ENCODE measurements at regions not wholly inside any gene's neighbourhood (a gene's known extent, or its start where the extent isn't known, plus 50 kb on each side); places are given as distances from the start of the nearest gene placed in this dataset.
"Not testable (repeated sequence)": the region's sequence is repeated elsewhere in the genome, so short reads cannot be mapped to it uniquely, and the experiment has no call there.

- H3K4me1 ChIP-seq (ENCODE audit: control extremely low read depth in 1 of 4, control insufficient read depth in 4 of 4, insufficient read depth in 4 of 4, low read length in 3 of 4) = no peaks in the 10 kb centered on the region
- ChIA-PET CTCF (no interaction called here), POLR2A (interaction anchor here (0.6 kb wide), 1 partner anchor 124 kb away, joined by 3 read pairs; no protein-coding TSS in a partner anchor)
- no peak overlapping the region for H3K4me3 ChIP-seq (ENCODE audit: control insufficient read depth in 1 of 7, extremely low read depth in 1 of 7, insufficient read depth in 4 of 7, low read depth in 2 of 7, low read length in 6 of 7)
- peaks cover 0 to 1% (median 0%) of the 10 kb centered on the region in 5 experiments for H3K27me3 ChIP-seq (replicated peaks in 2 of 5; ENCODE audit: control insufficient read depth in 4 of 5, insufficient read depth in 5 of 5, low read length in 4 of 5)
- WGBS (ENCODE audit: insufficient coverage) = 98% methylated on average over 5 of the region's 5 CpGs
- H3K27ac ChIP-seq (ENCODE audit: insufficient read depth in 1 of 2, low read depth in 1 of 2, low read length in 2 of 2, poor library complexity in 1 of 2, severe bottlenecking in 2 of 2) = no peak overlapping the region
- H3K36me3 ChIP-seq (ENCODE audit: control insufficient read depth in 4 of 4, insufficient read depth in 4 of 4, low read length in 3 of 4) = no peaks in the 10 kb centered on the region
- H3K9me3 ChIP-seq (ENCODE audit: control extremely low read depth in 1 of 5, control insufficient read depth in 4 of 5, insufficient read depth in 2 of 5, low read depth in 1 of 5, low read length in 4 of 5) = no peaks in the 10 kb centered on the region
- no peak for DNase-seq
Observed at GRCh38 chr12:131561051-131561450, 149.8 kb upstream of the SFSWAP start.

GRCh38 chr12:131561891-131562684 lies 148.8 kb upstream of the SFSWAP start:
- Histone ChIP-seq H3K9me3 (ENCODE audit: control extremely low read depth in 1 of 5, control insufficient read depth in 4 of 5, insufficient read depth in 2 of 5, low read depth in 1 of 5, low read length in 4 of 5) (no peaks in the 10 kb centered on the region), H3K4me1 (ENCODE audit: control extremely low read depth in 1 of 4, control insufficient read depth in 4 of 4, insufficient read depth in 4 of 4, low read length in 3 of 4) (no peaks in the 10 kb centered on the region), H3K27ac (ENCODE audit: insufficient read depth in 1 of 2, low read depth in 1 of 2, low read length in 2 of 2, poor library complexity in 1 of 2, severe bottlenecking in 2 of 2) (no peak overlapping the region), H3K27me3 (replicated peaks in 2 of 5; ENCODE audit: control insufficient read depth in 4 of 5, insufficient read depth in 5 of 5, low read length in 4 of 5) (peaks cover 0 to 1% (median 0%) of the 10 kb centered on the region in 5 experiments), H3K4me3 (ENCODE audit: control insufficient read depth in 1 of 7, extremely low read depth in 1 of 7, insufficient read depth in 4 of 7, low read depth in 2 of 7, low read length in 6 of 7) (no peak overlapping the region), H3K36me3 (ENCODE audit: control insufficient read depth in 4 of 4, insufficient read depth in 4 of 4, low read length in 3 of 4) (no peaks in the 10 kb centered on the region)
- POLR2A ChIA-PET = interaction anchor here (0.6 to 0.7 kb wide), 2 partner anchors 125 to 809 kb away, joined by 3 to 4 read pairs; no protein-coding TSS in a partner anchor
- CTCF ChIA-PET = interaction anchor here (1.5 kb wide), 1 partner anchor 447 kb away, joined by 8 read pairs; no protein-coding TSS in a partner anchor
- 86% methylated on average over 7 of the region's 9 CpGs for WGBS (ENCODE audit: insufficient coverage)
- no peak for DNase-seq

DNA sequence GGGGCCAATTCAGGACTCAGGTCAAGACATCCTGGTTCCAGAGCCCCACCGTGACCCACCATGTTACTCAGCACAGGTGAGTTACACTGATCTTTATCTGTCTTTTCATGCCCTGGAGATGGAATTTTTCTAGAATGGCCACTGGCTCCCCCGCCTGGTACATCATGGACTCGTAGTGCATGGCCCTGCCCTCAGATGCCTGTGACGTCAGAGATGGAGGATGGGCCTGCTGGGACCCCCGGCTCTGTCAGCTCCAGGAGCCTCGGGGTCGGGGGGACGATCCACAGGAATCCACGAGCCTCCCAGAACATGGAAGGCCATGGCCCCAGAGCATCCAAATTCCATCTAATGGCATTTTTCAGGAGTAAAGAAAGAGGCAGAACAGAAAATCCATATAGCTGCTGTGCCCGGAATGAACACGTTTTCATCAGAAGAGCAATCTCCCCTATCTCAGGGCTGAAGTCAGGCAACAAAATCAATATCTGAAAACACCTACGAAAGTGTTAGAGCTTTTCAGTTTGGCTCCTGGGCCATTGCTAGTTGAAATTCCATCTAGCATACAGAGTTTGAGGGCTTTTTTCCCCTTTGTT lies 146.7 kb upstream of the SFSWAP start:
- DNase-seq; H3K27me3 ChIP-seq (replicated peaks in 2 of 5; ENCODE audit: control insufficient read depth in 4 of 5, insufficient read depth in 5 of 5, low read length in 4 of 5); CTCF ChIA-PET; H3K27ac ChIP-seq (ENCODE audit: insufficient read depth in 1 of 2, low read depth in 1 of 2, low read length in 2 of 2, poor library complexity in 1 of 2, severe bottlenecking in 2 of 2); POLR2A ChIA-PET; H3K36me3 ChIP-seq (ENCODE audit: control insufficient read depth in 4 of 4, insufficient read depth in 4 of 4, low read length in 3 of 4); H3K4me3 ChIP-seq (ENCODE audit: control insufficient read depth in 1 of 7, extremely low read depth in 1 of 7, insufficient read depth in 4 of 7, low read depth in 2 of 7, low read length in 6 of 7); H3K9me3 ChIP-seq (ENCODE audit: control extremely low read depth in 1 of 5, control insufficient read depth in 4 of 5, insufficient read depth in 2 of 5, low read depth in 1 of 5, low read length in 4 of 5); H3K4me1 ChIP-seq (ENCODE audit: control extremely low read depth in 1 of 4, control insufficient read depth in 4 of 4, insufficient read depth in 4 of 4, low read length in 3 of 4): not testable (repeated sequence)
- 59% methylated on average over 6 of the region's 12 CpGs for WGBS (ENCODE audit: insufficient coverage)

DNA sequence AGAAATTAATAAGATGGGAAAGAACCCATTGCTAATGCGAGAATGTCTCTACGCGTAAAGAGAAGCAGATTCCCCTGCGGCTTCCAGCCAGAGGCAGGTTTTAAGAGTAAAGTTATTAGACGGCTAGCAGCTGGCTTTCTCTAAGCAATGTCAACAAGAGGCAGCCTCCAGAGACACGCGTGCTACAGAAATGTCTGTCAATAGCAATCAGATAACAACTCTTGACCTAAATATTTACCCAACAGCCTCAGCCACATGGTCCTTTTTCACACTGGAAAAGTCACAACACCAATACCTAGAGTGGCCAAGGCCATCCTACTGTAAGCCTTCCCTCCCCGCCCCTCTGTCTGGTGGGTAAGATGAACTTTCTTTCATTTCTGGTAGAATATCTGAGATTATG lies 146.0 kb upstream of the SFSWAP start:
- ChIA-PET CTCF (no interaction called here), POLR2A (no interaction called here)
- 98% methylated on average over 5 of the region's 8 CpGs for WGBS (ENCODE audit: insufficient coverage)

DNA sequence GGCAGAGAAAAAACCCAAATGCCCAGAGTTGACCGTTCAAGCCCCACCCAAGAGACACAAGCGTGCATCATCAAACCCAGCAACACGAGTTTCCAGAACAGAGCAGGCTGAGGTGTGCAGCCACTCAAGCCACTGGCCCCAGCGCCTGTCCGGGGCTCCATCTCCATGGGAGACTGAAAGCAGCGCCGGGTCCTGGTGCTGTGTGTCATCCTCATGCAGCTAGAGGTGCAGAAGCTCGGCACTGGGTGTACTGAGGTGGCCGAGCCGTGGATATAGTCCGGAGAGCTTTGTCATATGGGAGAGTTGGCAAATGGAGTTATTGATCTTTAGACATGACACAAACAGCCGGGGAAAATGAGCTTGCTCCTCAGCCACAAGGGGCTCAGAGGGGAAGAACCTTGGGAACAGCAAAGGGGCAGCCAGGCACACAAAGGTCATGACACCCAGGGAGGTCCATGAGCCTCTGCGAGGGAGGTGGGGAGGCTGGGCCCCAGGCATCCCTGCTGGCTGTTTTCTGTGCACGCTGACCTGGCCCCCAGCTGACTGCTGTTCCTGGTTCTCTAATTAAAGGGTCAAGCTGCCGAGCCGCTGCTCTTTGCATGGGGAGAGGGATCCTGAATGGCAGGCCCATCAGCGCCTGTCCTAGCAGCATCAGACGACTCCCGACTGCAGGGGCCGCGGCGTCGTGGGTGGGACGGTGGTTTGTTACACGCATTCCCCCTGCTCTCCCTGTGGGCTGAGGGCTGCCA lies 145.4 kb upstream of the SFSWAP start:
- Histone ChIP-seq H3K4me1 (ENCODE audit: control extremely low read depth in 1 of 4, control insufficient read depth in 4 of 4, insufficient read depth in 4 of 4, low read length in 3 of 4) (no peaks in the 10 kb centered on the region), H3K4me3 (ENCODE audit: control insufficient read depth in 1 of 7, extremely low read depth in 1 of 7, insufficient read depth in 4 of 7, low read depth in 2 of 7, low read length in 6 of 7) (no peak overlapping the region), H3K9me3 (ENCODE audit: control extremely low read depth in 1 of 5, control insufficient read depth in 4 of 5, insufficient read depth in 2 of 5, low read depth in 1 of 5, low read length in 4 of 5) (no peaks in the 10 kb centered on the region), H3K36me3 (ENCODE audit: control insufficient read depth in 4 of 4, insufficient read depth in 4 of 4, low read length in 3 of 4) (no peaks in the 10 kb centered on the region), H3K27me3 (replicated peaks in 2 of 5; ENCODE audit: control insufficient read depth in 4 of 5, insufficient read depth in 5 of 5, low read length in 4 of 5) (peaks cover 0 to 1% (median 0%) of the 10 kb centered on the region in 5 experiments), H3K27ac (ENCODE audit: insufficient read depth in 1 of 2, low read depth in 1 of 2, low read length in 2 of 2, poor library complexity in 1 of 2, severe bottlenecking in 2 of 2) (no peak overlapping the region)
- no peak for DNase-seq
- WGBS (ENCODE audit: insufficient coverage) = 93% methylated on average over 24 of the region's 25 CpGs
- POLR2A ChIA-PET = no interaction called here
- CTCF ChIA-PET = no interaction called here

More for the DNA sequence above, 146.0 kb upstream of the SFSWAP start:
- no peaks in the 10 kb centered on the region for H3K4me1 ChIP-seq (ENCODE audit: control extremely low read depth in 1 of 4, control insufficient read depth in 4 of 4, insufficient read depth in 4 of 4, low read length in 3 of 4)
- H3K27me3 ChIP-seq (replicated peaks in 2 of 5; ENCODE audit: control insufficient read depth in 4 of 5, insufficient read depth in 5 of 5, low read length in 4 of 5) = peaks cover 0 to 1% (median 0%) of the 10 kb centered on the region in 5 experiments
- no peaks in the 10 kb centered on the region for H3K36me3 ChIP-seq (ENCODE audit: control insufficient read depth in 4 of 4, insufficient read depth in 4 of 4, low read length in 3 of 4)
- no peaks in the 10 kb centered on the region for H3K9me3 ChIP-seq (ENCODE audit: control extremely low read depth in 1 of 5, control insufficient read depth in 4 of 5, insufficient read depth in 2 of 5, low read depth in 1 of 5, low read length in 4 of 5)
- no peak overlapping the region for H3K4me3 ChIP-seq (ENCODE audit: control insufficient read depth in 1 of 7, extremely low read depth in 1 of 7, insufficient read depth in 4 of 7, low read depth in 2 of 7, low read length in 6 of 7)
- no peak overlapping the region for H3K27ac ChIP-seq (ENCODE audit: insufficient read depth in 1 of 2, low read depth in 1 of 2, low read length in 2 of 2, poor library complexity in 1 of 2, severe bottlenecking in 2 of 2)
- no peak for DNase-seq

DNA sequence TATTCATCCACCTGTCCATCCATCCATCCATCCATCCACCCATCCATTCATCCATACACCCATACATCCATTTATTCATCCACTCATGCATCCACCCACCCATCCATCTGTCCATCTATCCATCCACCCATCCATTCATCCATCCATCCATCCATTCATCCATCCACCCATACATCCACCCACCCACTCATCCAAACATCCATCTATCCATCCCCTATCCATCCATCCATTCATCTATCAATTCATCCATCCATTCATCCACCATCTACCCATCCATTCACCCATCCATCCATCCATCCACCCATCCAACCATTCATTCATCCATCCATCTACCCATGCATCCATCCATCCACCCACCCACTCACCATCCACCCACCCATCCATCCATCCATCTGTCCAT lies 142.6 kb upstream of the SFSWAP start:
- H3K4me3 ChIP-seq (ENCODE audit: control insufficient read depth in 1 of 7, extremely low read depth in 1 of 7, insufficient read depth in 4 of 7, low read depth in 2 of 7, low read length in 6 of 7) = no peak overlapping the region
- H3K27ac ChIP-seq (ENCODE audit: insufficient read depth in 1 of 2, low read depth in 1 of 2, low read length in 2 of 2, poor library complexity in 1 of 2, severe bottlenecking in 2 of 2) = no peak overlapping the region
- no peak for DNase-seq
- no peaks in the 10 kb centered on the region for H3K9me3 ChIP-seq (ENCODE audit: control extremely low read depth in 1 of 5, control insufficient read depth in 4 of 5, insufficient read depth in 2 of 5, low read depth in 1 of 5, low read length in 4 of 5)
- H3K36me3 ChIP-seq (ENCODE audit: control insufficient read depth in 4 of 4, insufficient read depth in 4 of 4, low read length in 3 of 4) = no peaks in the 10 kb centered on the region
- H3K27me3 ChIP-seq (replicated peaks in 2 of 5; ENCODE audit: control insufficient read depth in 4 of 5, insufficient read depth in 5 of 5, low read length in 4 of 5) = peaks cover 0 to 1% (median 0%) of the 10 kb centered on the region in 5 experiments
- ChIA-PET POLR2A (no interaction called here), CTCF (no interaction called here)
- no peaks in the 10 kb centered on the region for H3K4me1 ChIP-seq (ENCODE audit: control extremely low read depth in 1 of 4, control insufficient read depth in 4 of 4, insufficient read depth in 4 of 4, low read length in 3 of 4)

DNA sequence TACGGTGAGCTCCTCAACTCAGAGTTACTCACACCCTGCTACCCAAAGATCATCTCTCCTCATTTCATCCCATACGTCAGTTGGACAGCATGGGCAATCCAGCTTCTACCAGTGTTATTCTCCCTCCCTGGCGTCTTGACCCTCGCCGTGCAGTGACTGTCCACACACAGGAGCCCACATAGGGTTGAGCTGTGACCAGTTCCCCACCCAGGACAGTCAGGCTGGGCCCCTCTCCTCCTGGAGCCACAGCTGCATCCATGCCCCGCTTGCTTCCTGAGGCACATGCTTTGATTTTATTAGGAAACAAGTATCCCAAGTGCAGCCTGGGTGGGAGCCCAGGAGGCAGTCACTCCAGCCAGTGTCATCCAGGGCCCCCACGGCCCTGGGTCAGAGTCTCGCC lies 140.3 kb upstream of the SFSWAP start:
- WGBS (ENCODE audit: insufficient coverage) = 84% methylated on average over 8 of the region's 8 CpGs
- Histone ChIP-seq H3K36me3 (ENCODE audit: control insufficient read depth in 4 of 4, insufficient read depth in 4 of 4, low read length in 3 of 4) (no peaks in the 10 kb centered on the region), H3K4me1 (ENCODE audit: control extremely low read depth in 1 of 4, control insufficient read depth in 4 of 4, insufficient read depth in 4 of 4, low read length in 3 of 4) (no peaks in the 10 kb centered on the region), H3K27ac (ENCODE audit: insufficient read depth in 1 of 2, low read depth in 1 of 2, low read length in 2 of 2, poor library complexity in 1 of 2, severe bottlenecking in 2 of 2) (no peak overlapping the region), H3K9me3 (ENCODE audit: control extremely low read depth in 1 of 5, control insufficient read depth in 4 of 5, insufficient read depth in 2 of 5, low read depth in 1 of 5, low read length in 4 of 5) (no peaks in the 10 kb centered on the region), H3K27me3 (replicated peaks in 2 of 5; ENCODE audit: control insufficient read depth in 4 of 5, insufficient read depth in 5 of 5, low read length in 4 of 5) (peaks cover 0 to 2% (median 0%) of the 10 kb centered on the region in 5 experiments), H3K4me3 (ENCODE audit: control insufficient read depth in 1 of 7, extremely low read depth in 1 of 7, insufficient read depth in 4 of 7, low read depth in 2 of 7, low read length in 6 of 7) (no peak overlapping the region)
- DNase-seq = no peak
- ChIA-PET CTCF (interaction anchor here (0.9 kb wide), 1 partner anchor 455 kb away, joined by 3 read pairs; no protein-coding TSS in a partner anchor), POLR2A (no interaction called here)
